GM13977 (cell line): ENCODE measurements at regions not wholly inside any gene's neighbourhood (a gene's known extent, or its start where the extent isn't known, plus 50 kb on each side); places are given as distances from the start of the nearest gene placed in this dataset.

ENCODE experiments used
- DNase-seq: peaks from one replicate; pipeline ENCODE4 v3.0.0; 2012; ENCODE audit warnings: low spot score
- CTCF ChIP-seq: IDR thresholded peaks from 2 replicates; pipeline ENCODE4 v1.5.1; 2012; ENCODE audit warnings: mild to moderate bottlenecking, control low read depth; ENCODE audit not compliant: insufficient read depth; ENCODE audit errors: extremely low read depth, missing control alignments
- in situ Hi-C: fragments of 300-500 bp; cut with MboI; formaldehyde crosslinking; loops from one replicate; pipeline ENCODE4 v1.12.0; 2022; ENCODE audit warnings: low sequenced_read_pairs, low pct_unique_long_range_greater_than_20kb, mixed read lengths, inconsistent platforms; ENCODE audit not compliant: unreplicated experiment

GRCh38 chr6:101231606-101232235 is 161.8 kb upstream of the GRIK2 start:
- in situ Hi-C loops, result no loop called here
- TF ChIP-seq CTCF, result no peak
- no peak for DNase-seq

- in situ Hi-C loops, result no loop called here
- no peak for DNase-seq
- TF ChIP-seq CTCF, result no peak
Observed at GRCh38 chr6:101232961-101233360, 160.5 kb upstream of the GRIK2 start.

GRCh38 chr6:101236709-101237108 is 156.8 kb upstream of the GRIK2 start:
- no peak for TF ChIP-seq CTCF
- DNase-seq, result no peak
- in situ Hi-C loops, result no loop called here

- DNase-seq, result no peak
- no peak for TF ChIP-seq CTCF
- in situ Hi-C loops, result no loop called here
Observed at GRCh38 chr6:101241442-101241841, 152.1 kb upstream of the GRIK2 start.

GRCh38 chr6:101249470-101249869 is 144.0 kb upstream of the GRIK2 start:
- no peak for DNase-seq
- no peak for TF ChIP-seq CTCF
- in situ Hi-C loops, result no loop called here

GRCh38 chr6:101257163-101257562 is 136.3 kb upstream of the GRIK2 start:
- TF ChIP-seq CTCF, result no peak
- in situ Hi-C loops, result no loop called here

More at GRCh38 chr6:101257163-101257562, 136.3 kb upstream of the GRIK2 start:
- no peak for DNase-seq
